ENCODE measurements at regions not wholly inside any gene's neighbourhood (a gene's known extent, or its start where the extent isn't known, plus 50 kb on each side); places are given as distances from the start of the nearest gene placed in this dataset.
"Not testable (repeated sequence)": the region's sequence is repeated elsewhere in the genome, so short reads cannot be mapped to it uniquely, and the experiment has no call there.

GRCh38 chr5:58181578-58182286 lies 278.2 kb downstream of the PLK2 start:
- Mint-ChIP-seq H3K27me3 (ENCODE audit: unreplicated experiment) (no peaks in the 10 kb centered on the region), H3K4me3 (ENCODE audit: unreplicated experiment) (no peak overlapping the region), H3K36me3 (ENCODE audit: unreplicated experiment) (no peaks in the 10 kb centered on the region), H3K4me1 (ENCODE audit: low read depth, unreplicated experiment) (no peaks in the 10 kb centered on the region), H3K27ac (ENCODE audit: unreplicated experiment) (no peak overlapping the region), H3K9me3 (ENCODE audit: unreplicated experiment) (no peaks in the 10 kb centered on the region)
- no peak for DNase-seq
- no peak for TF ChIP-seq CTCF (IDR thresholded peaks at IDR 0.05; ENCODE audit: partially characterized antibody, unreplicated experiment)

- DNase-seq = no peak
- Mint-ChIP-seq H3K4me1 (ENCODE audit: low read depth, unreplicated experiment) (no peaks in the 10 kb centered on the region), H3K4me3 (ENCODE audit: unreplicated experiment) (no peak overlapping the region), H3K9me3 (ENCODE audit: unreplicated experiment) (no peaks in the 10 kb centered on the region), H3K36me3 (ENCODE audit: unreplicated experiment) (no peaks in the 10 kb centered on the region), H3K27ac (ENCODE audit: unreplicated experiment) (no peak overlapping the region), H3K27me3 (ENCODE audit: unreplicated experiment) (no peaks in the 10 kb centered on the region)
- no peak for TF ChIP-seq CTCF (IDR thresholded peaks at IDR 0.05; ENCODE audit: partially characterized antibody, unreplicated experiment)
These were observed 286.9 kb downstream of the PLK2 start for GRCh38 chr5:58172946-58173345.

- H3K4me1 Mint-ChIP-seq (ENCODE audit: low read depth, unreplicated experiment) = no peaks in the 10 kb centered on the region
- H3K4me3 Mint-ChIP-seq (ENCODE audit: unreplicated experiment) = no peak overlapping the region
- no peaks in the 10 kb centered on the region for H3K9me3 Mint-ChIP-seq (ENCODE audit: unreplicated experiment)
- no peak for DNase-seq
- no peak for TF ChIP-seq CTCF (IDR thresholded peaks at IDR 0.05; ENCODE audit: partially characterized antibody, unreplicated experiment)
- H3K27ac Mint-ChIP-seq (ENCODE audit: unreplicated experiment) = no peak overlapping the region
- no peaks in the 10 kb centered on the region for H3K36me3 Mint-ChIP-seq (ENCODE audit: unreplicated experiment)
- no peaks in the 10 kb centered on the region for H3K27me3 Mint-ChIP-seq (ENCODE audit: unreplicated experiment)
These were observed 294.7 kb downstream of the PLK2 start for GRCh38 chr5:58165152-58165551.

- not testable (repeated sequence) for H3K27me3 Mint-ChIP-seq (ENCODE audit: unreplicated experiment); H3K9me3 Mint-ChIP-seq (ENCODE audit: unreplicated experiment); H3K4me1 Mint-ChIP-seq (ENCODE audit: low read depth, unreplicated experiment); DNase-seq; H3K27ac Mint-ChIP-seq (ENCODE audit: unreplicated experiment); H3K36me3 Mint-ChIP-seq (ENCODE audit: unreplicated experiment); H3K4me3 Mint-ChIP-seq (ENCODE audit: unreplicated experiment)
These were observed 298.0 kb downstream of the PLK2 start for GRCh38 chr5:58161889-58162288.

GRCh38 chr5:58156973-58157701 lies 302.7 kb downstream of the PLK2 start:
- TF ChIP-seq CTCF (IDR thresholded peaks at IDR 0.05; ENCODE audit: partially characterized antibody, unreplicated experiment) = no peak
- Mint-ChIP-seq H3K4me1 (ENCODE audit: low read depth, unreplicated experiment) (no peaks in the 10 kb centered on the region), H3K36me3 (ENCODE audit: unreplicated experiment) (no peaks in the 10 kb centered on the region), H3K4me3 (ENCODE audit: unreplicated experiment) (no peak overlapping the region), H3K27me3 (ENCODE audit: unreplicated experiment) (no peaks in the 10 kb centered on the region), H3K9me3 (ENCODE audit: unreplicated experiment) (no peaks in the 10 kb centered on the region), H3K27ac (ENCODE audit: unreplicated experiment) (no peak overlapping the region)
- no peak for DNase-seq
